ENCODE measurements at regions not wholly inside any gene's neighbourhood (a gene's known extent, or its start where the extent isn't known, plus 50 kb on each side); places are given as distances from the start of the nearest gene placed in this dataset.

DNA sequence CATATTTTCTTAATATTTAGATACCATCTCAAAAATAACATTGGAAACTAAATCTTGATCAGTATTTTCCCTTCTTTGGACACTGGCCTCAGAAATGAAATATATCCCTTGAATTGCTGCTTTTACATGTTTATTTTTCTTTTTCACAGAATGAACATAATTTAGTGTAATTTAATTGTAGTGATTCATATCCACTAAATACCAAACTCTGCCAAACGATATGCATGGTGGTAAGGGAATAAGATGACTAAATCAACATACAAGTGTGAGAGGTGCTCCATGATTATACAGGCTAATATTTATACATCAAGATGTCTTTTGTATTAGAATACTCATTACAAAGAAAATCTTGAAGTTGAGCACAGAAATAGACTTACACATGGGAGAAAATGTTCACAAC is 216.8 kb upstream of the PACRGL start:
- TF ChIP-seq CTCF (IDR thresholded peaks at IDR 0.05), result no peak
- TF ChIP-seq POLR2A (IDR thresholded peaks at IDR 0.05), result no peak
